IMR-90 (cell line): ENCODE measurements at regions not wholly inside any gene's neighbourhood (a gene's known extent, or its start where the extent isn't known, plus 50 kb on each side); places are given as distances from the start of the nearest gene placed in this dataset.

Experiments
- ATAC-seq: fragments of 200-7000 bp; cut with Tn5 transposase; 2 replicates; pipeline ENCODE4 v1.9.1; 2020; ENCODE audit warnings: low read depth, mild to moderate bottlenecking, moderate library complexity
- BruUV-seq: library from RNA; stranded (reverse); fragments of 400-500 nt; replicated peaks from 2 replicates; lab custom pipeline; 2021; lab: Mats Ljungman, UMichigan
- CTCF ChIA-PET: fragments of 300-600 bp; formaldehyde crosslinking; extraction: SDS; loops from one replicate; lab custom pipeline; 2021; ENCODE audit warnings: antibody characterized with exemption; lab: Yijun Ruan, JAX
- POLR2A ChIA-PET: fragments of 300-600 bp; sonication (Branson Sonifier 250); formaldehyde crosslinking; loops from one replicate; lab custom pipeline; 2022; ENCODE audit warnings: antibody characterized with exemption; ENCODE audit not compliant: unreplicated experiment; lab: Charles Lee
- DNase-seq: peaks from one replicate; pipeline ENCODE4 v3.0.0; 2013
- H2AFZ ChIP-seq: replicated peaks from 2 replicates; pipeline ENCODE3; 2013; ENCODE audit warnings: low read length, mild to moderate bottlenecking; ENCODE audit not compliant: poor library complexity
- H2AK5ac ChIP-seq: 2 replicates; pipeline ENCODE4 v1.6.1; 2013; ENCODE audit warnings: low read depth, low read length, inconsistent platforms
- H2AK9ac ChIP-seq: replicated peaks from 2 replicates; pipeline ENCODE3; 2013; ENCODE audit warnings: mild to moderate bottlenecking, low read depth, low read length, moderate library complexity; ENCODE audit not compliant: poor library complexity
- H2BK120ac ChIP-seq: 2 replicates; pipeline ENCODE4 v1.6.1; 2013; ENCODE audit warnings: low read depth, low read length, inconsistent platforms
- H2BK15ac ChIP-seq: 3 replicates; pipeline ENCODE4 v1.6.1; 2013; ENCODE audit warnings: low read depth, low read length, inconsistent platforms
- H2BK20ac ChIP-seq: 2 replicates; pipeline ENCODE4 v1.6.1; 2013; ENCODE audit warnings: low read depth, mild to moderate bottlenecking, inconsistent platforms, low read length, moderate library complexity
- H2BK5ac ChIP-seq: 2 replicates; pipeline ENCODE4 v1.6.1; 2013; ENCODE audit warnings: mild to moderate bottlenecking, low read depth, low read length, inconsistent platforms; ENCODE audit not compliant: poor library complexity, severe bottlenecking
- H3K14ac ChIP-seq: replicated peaks from 2 replicates; pipeline ENCODE4 v1.6.1; 2013; ENCODE audit warnings: low read depth, low read length, inconsistent platforms
- H3K18ac ChIP-seq: 2 replicates; pipeline ENCODE4 v1.6.1; 2013; ENCODE audit warnings: low read depth, low read length, control low read depth
- H3K23ac ChIP-seq: 2 replicates; pipeline ENCODE4 v1.6.1; 2013; ENCODE audit warnings: low read depth, low read length, inconsistent platforms
- H3K27ac ChIP-seq: 2 replicates; pipeline ENCODE4 v1.5.1; 2013; ENCODE audit warnings: mild to moderate bottlenecking, control low read depth, low read length; ENCODE audit not compliant: insufficient read depth
- H3K27me3 ChIP-seq: 2 replicates; pipeline ENCODE4 v1.6.1; 2013; ENCODE audit warnings: low read length; ENCODE audit not compliant: control insufficient read depth, insufficient read depth
- H3K36me3 ChIP-seq: 2 replicates; pipeline ENCODE4 v1.6.1; 2013; ENCODE audit warnings: low read length, mixed read lengths; ENCODE audit not compliant: control insufficient read depth, insufficient read depth
- H3K4ac ChIP-seq: 2 replicates; pipeline ENCODE4 v1.6.1; 2013; ENCODE audit warnings: low read depth, low read length, inconsistent platforms
- H3K4me1 ChIP-seq: 2 replicates; pipeline ENCODE4 v1.6.1; 2013; ENCODE audit warnings: low read length, mixed read lengths; ENCODE audit not compliant: control insufficient read depth, insufficient read depth
- H3K4me2 ChIP-seq: 2 replicates; pipeline ENCODE4 v1.6.1; 2013; ENCODE audit warnings: low read depth, mild to moderate bottlenecking, control low read depth, low read length, moderate library complexity
- H3K4me3 ChIP-seq: 2 replicates; pipeline ENCODE4 v1.5.1; 2013; ENCODE audit warnings: low read depth, mild to moderate bottlenecking, control low read depth, low read length, moderate library complexity; ENCODE audit not compliant: insufficient read depth
- H3K56ac ChIP-seq: 2 replicates; pipeline ENCODE4 v1.6.1; 2013; ENCODE audit warnings: low read length, inconsistent platforms; ENCODE audit not compliant: insufficient read depth; ENCODE audit errors: extremely low read depth
- H3K79me1 ChIP-seq, 2 experiments: 2 replicates each; pipeline ENCODE4 v1.6.1; 2013; ENCODE audit warnings: low read length in 2 of 2, inconsistent platforms in 1 of 2, low read depth in 1 of 2
- H3K9ac ChIP-seq: 2 replicates; pipeline ENCODE4 v1.6.1; 2013; ENCODE audit warnings: low read depth, low read length, control low read depth
- H3K9me1 ChIP-seq: 2 replicates; pipeline ENCODE4 v1.6.1; 2013; ENCODE audit warnings: low read length, inconsistent platforms; ENCODE audit not compliant: insufficient read depth
- H3K9me3 ChIP-seq: 2 replicates; pipeline ENCODE4 v1.6.1; 2013; ENCODE audit warnings: low read length; ENCODE audit not compliant: control insufficient read depth, insufficient read depth
- H4K20me1 ChIP-seq: 2 replicates; pipeline ENCODE4 v1.6.1; 2013; ENCODE audit warnings: low read length, inconsistent platforms; ENCODE audit not compliant: insufficient read depth
- H4K5ac ChIP-seq: 2 replicates; pipeline ENCODE4 v1.6.1; 2013; ENCODE audit warnings: mild to moderate bottlenecking, low read depth, low read length, control low read depth
- H4K8ac ChIP-seq, 2 experiments: 2 replicates each; pipeline ENCODE4 v1.6.1; 2013; ENCODE audit warnings: low read depth in 2 of 2, low read length in 2 of 2, control low read depth in 1 of 2, inconsistent platforms in 1 of 2
- H4K91ac ChIP-seq: 2 replicates; pipeline ENCODE4 v1.6.1; 2013; ENCODE audit warnings: low read depth, low read length, inconsistent platforms; ENCODE audit not compliant: insufficient read depth
- FOS ChIP-seq: fragments of 150-350 bp; IDR thresholded peaks from 2 replicates; pipeline ENCODE4 v1.6.1; 2016; ENCODE audit warnings: low read depth, low read length
- WGBS, 2 experiments: methylation state at CpG; one replicate each; pipeline versions ENCODE4 v1.1.5 to v1.1.7; 2013; ENCODE audit warnings: missing lambda C conversion rate in 2 of 2; ENCODE audit not compliant: insufficient read length in 1 of 2; ENCODE audit errors: extremely low coverage in 2 of 2; 5-methylcytosine and 5-hydroxymethylcytosine counted together
- dilution Hi-C: fragments of 300-500 bp; cut with HindIII; formaldehyde crosslinking; loops from one replicate; pipeline ENCODE4 v1.14.3; 2018; ENCODE audit warnings: low sequenced_read_pairs; ENCODE audit not compliant: unreplicated experiment
- in situ Hi-C: fragments of 300-500 bp; cut with MboI; formaldehyde crosslinking; loops from 3 replicates; pipeline ENCODE4 v1.14.3; 2019; ENCODE audit warnings: low sequenced_read_pairs, inconsistent platforms, mixed read lengths
- intact Hi-C: fragments of 100-400 bp; cut with micrococcal nuclease; formaldehyde crosslinking; loops from 2 replicates; pipeline ENCODE4 v1.10.0; 2022

GRCh38 chr10:60643874-60644273 lies 134.4 kb upstream of the CDK1 start:
- H3K9ac ChIP-seq: no peak overlapping the region
- no peak overlapping the region for H3K4me2 ChIP-seq
- no peak overlapping the region for H4K5ac ChIP-seq
- no peak overlapping the region for H3K14ac ChIP-seq
- H2BK120ac ChIP-seq: no peak overlapping the region
- dilution Hi-C loops: no loop called here
- H3K4ac ChIP-seq: no peak overlapping the region
- no peak overlapping the region for H2BK5ac ChIP-seq
- H3K36me3 ChIP-seq: no peaks in the 10 kb centered on the region
- in situ Hi-C loops: loop anchor here (25.0 kb wide), 1 partner anchor 532 kb away; no protein-coding TSS in a partner anchor
- H2BK20ac ChIP-seq: no peak overlapping the region
- ChIA-PET CTCF (no interaction called here), POLR2A (no interaction called here)
- intact Hi-C loops: loop anchor here (10.0 kb wide), 1 partner anchor 439 kb away; no protein-coding TSS in a partner anchor
- H3K4me1 ChIP-seq: no peaks in the 10 kb centered on the region
- no peaks in the 10 kb centered on the region for H3K9me1 ChIP-seq
- no peak overlapping the region for H4K91ac ChIP-seq
- no peaks in the 10 kb centered on the region for H3K79me1 ChIP-seq
- no peak overlapping the region for H2AFZ ChIP-seq
- no peak for TF ChIP-seq FOS
- no peak overlapping the region for H2AK9ac ChIP-seq
- ATAC-seq: no peak
- H3K18ac ChIP-seq: no peak overlapping the region
- H4K20me1 ChIP-seq: no peaks in the 10 kb centered on the region
- WGBS, 2 experiments: no CpG with 5 or more reads among the region's 1 CpG
- H3K23ac ChIP-seq: no peak overlapping the region
- no peak overlapping the region for H3K4me3 ChIP-seq
- no peak overlapping the region for H2AK5ac ChIP-seq
- no TSS peak for BruUV-seq
- H3K9me3 ChIP-seq: no peaks in the 10 kb centered on the region
- no peak overlapping the region for H2BK15ac ChIP-seq
- H3K56ac ChIP-seq: no peak overlapping the region
- no peak overlapping the region for H4K8ac ChIP-seq
- no peaks in the 10 kb centered on the region for H3K27me3 ChIP-seq
- H3K27ac ChIP-seq: no peak overlapping the region
- DNase-seq: no peak
